Superior temporal gyrus (tissue), 1 donor: ENCODE measurements at regions not wholly inside any gene's neighbourhood (a gene's known extent, or its start where the extent isn't known, plus 50 kb on each side); places are given as distances from the start of the nearest gene placed in this dataset.

Experiments used
- DNase-seq: peaks from one replicate; pipeline ENCODE4 v3.0.0-alpha.2; 2016; ENCODE audit errors: extremely low spot score

GRCh38 chr12:43294916-43295315 lies 257.1 kb downstream of the ADAMTS20 start:
- no peak for DNase-seq

- no peak for DNase-seq
Measured at GRCh38 chr12:43294147-43294546, 257.9 kb downstream of the ADAMTS20 start.

- DNase-seq: no peak
Measured at GRCh38 chr12:43293396-43293795, 258.6 kb downstream of the ADAMTS20 start.

GRCh38 chr12:43292699-43293098 lies 259.3 kb downstream of the ADAMTS20 start:
- no peak for DNase-seq

GRCh38 chr12:43291516-43291915 lies 260.5 kb downstream of the ADAMTS20 start:
- DNase-seq: no peak

- no peak for DNase-seq
Measured at GRCh38 chr12:43290836-43291235, 261.2 kb downstream of the ADAMTS20 start.

GRCh38 chr12:43289426-43289801 lies 262.6 kb downstream of the ADAMTS20 start:
- no peak for DNase-seq

GRCh38 chr12:43288671-43289425 lies 263.2 kb downstream of the ADAMTS20 start:
- no peak for DNase-seq

GRCh38 chr12:43287706-43288383 lies 264.2 kb downstream of the ADAMTS20 start:
- DNase-seq: no peak

- no peak for DNase-seq
Measured at GRCh38 chr12:43286986-43287385, 265.0 kb downstream of the ADAMTS20 start.

- no peak for DNase-seq
Measured at GRCh38 chr12:43285159-43285598, 266.8 kb downstream of the ADAMTS20 start.

- no peak for DNase-seq
Measured at GRCh38 chr12:43284486-43285158, 267.4 kb downstream of the ADAMTS20 start.

- DNase-seq: no peak
Measured at GRCh38 chr12:43283206-43283605, 268.8 kb downstream of the ADAMTS20 start.

- no peak for DNase-seq
Measured at GRCh38 chr12:43282106-43282505, 269.9 kb downstream of the ADAMTS20 start.

GRCh38 chr12:43281563-43281962 lies 270.4 kb downstream of the ADAMTS20 start:
- no peak for DNase-seq

- DNase-seq: no peak
Measured at GRCh38 chr12:43278541-43278832, 273.5 kb downstream of the ADAMTS20 start.

- no peak for DNase-seq
Measured at GRCh38 chr12:43277651-43278540, 274.1 kb downstream of the ADAMTS20 start.

- no peak for DNase-seq
Measured at GRCh38 chr12:43273467-43273866, 278.5 kb downstream of the ADAMTS20 start.

GRCh38 chr12:43271659-43272058 lies 280.3 kb downstream of the ADAMTS20 start:
- no peak for DNase-seq

- DNase-seq: no peak
Measured at GRCh38 chr12:43267818-43268217, 284.2 kb downstream of the ADAMTS20 start.

GRCh38 chr12:43261701-43262100 lies 290.3 kb downstream of the ADAMTS20 start:
- no peak for DNase-seq

- no peak for DNase-seq
Measured at GRCh38 chr12:43255522-43256111, 296.4 kb downstream of the ADAMTS20 start.
